Astrocyte of the spinal cord (primary cell): ENCODE measurements at regions not wholly inside any gene's neighbourhood (a gene's known extent, or its start where the extent isn't known, plus 50 kb on each side); places are given as distances from the start of the nearest gene placed in this dataset.
"Not testable (repeated sequence)": the region's sequence is repeated elsewhere in the genome, so short reads cannot be mapped to it uniquely, and the experiment has no call there.

Source experiments
- DNase-seq: peaks from one replicate; pipeline ENCODE4 v3.0.0; 2011; ENCODE audit warnings: low read depth, low spot score
- H3K4me3 ChIP-seq: 2 replicates; pipeline ENCODE4 v1.5.1; 2011; ENCODE audit warnings: low read depth, mild to moderate bottlenecking, low read length, moderate library complexity
- in situ Hi-C: cut with HindIII; loops from 2 replicates; pipeline ENCODE4 v1.10.0; 2017; ENCODE audit warnings: low sequenced_read_pairs
- TF ChIP-seq, protein P1 (sequence below): IDR thresholded peaks from 2 replicates; pipeline ENCODE4 v1.5.1; 2012; ENCODE audit warnings: low read depth, mild to moderate bottlenecking, low read length, inconsistent platforms

DNA sequence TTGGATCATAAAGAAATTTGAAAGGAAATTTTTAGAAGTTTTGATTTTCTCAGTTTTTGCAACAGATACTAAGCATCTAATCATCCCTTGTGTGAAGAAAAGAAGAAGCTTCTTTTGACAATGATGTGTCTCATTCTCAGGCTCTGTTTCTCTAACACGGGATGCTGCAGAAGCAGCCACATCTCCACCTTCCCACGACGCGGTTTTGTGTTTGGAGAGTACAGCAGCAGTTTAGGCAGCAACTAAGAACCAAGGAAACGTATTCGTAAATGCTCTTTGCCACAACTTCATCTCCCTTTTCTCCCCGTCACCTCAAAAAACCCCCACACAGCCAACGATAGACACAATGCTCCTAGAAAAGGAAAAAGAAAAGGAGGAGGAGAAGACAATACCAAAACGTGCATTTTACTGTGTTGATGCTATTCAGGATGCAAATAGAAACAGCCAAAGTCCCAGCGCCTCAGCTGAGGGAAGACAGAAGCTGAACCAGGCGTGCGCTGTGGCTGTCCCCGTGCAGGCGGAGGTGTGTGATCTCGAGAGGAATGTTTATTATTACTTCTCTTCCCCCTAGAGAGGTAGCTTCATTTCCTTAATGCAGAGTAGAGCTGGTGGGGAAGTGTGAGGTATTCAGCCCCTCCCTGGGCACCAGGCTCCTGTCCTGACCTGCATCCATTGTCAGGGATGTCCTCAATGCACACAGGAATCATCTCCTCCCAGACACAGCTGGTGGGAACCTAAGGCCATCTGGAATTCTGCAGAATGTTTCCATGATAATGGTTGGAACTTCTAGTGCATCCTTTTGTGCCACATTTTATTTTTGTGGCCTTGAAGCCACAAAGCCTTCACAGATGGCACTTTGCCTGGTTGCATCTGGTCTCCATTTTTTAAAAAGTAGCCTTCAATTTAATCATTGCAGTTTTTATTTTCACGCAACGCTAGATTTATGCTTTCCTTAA is 174.6 kb upstream of the KLF6 start:
- H3K4me3 ChIP-seq: no peak overlapping the region
- in situ Hi-C loops: no loop called here
- TF ChIP-seq, protein P1, sequence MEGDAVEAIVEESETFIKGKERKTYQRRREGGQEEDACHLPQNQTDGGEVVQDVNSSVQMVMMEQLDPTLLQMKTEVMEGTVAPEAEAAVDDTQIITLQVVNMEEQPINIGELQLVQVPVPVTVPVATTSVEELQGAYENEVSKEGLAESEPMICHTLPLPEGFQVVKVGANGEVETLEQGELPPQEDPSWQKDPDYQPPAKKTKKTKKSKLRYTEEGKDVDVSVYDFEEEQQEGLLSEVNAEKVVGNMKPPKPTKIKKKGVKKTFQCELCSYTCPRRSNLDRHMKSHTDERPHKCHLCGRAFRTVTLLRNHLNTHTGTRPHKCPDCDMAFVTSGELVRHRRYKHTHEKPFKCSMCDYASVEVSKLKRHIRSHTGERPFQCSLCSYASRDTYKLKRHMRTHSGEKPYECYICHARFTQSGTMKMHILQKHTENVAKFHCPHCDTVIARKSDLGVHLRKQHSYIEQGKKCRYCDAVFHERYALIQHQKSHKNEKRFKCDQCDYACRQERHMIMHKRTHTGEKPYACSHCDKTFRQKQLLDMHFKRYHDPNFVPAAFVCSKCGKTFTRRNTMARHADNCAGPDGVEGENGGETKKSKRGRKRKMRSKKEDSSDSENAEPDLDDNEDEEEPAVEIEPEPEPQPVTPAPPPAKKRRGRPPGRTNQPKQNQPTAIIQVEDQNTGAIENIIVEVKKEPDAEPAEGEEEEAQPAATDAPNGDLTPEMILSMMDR: no peak
- no peak for DNase-seq

DNA sequence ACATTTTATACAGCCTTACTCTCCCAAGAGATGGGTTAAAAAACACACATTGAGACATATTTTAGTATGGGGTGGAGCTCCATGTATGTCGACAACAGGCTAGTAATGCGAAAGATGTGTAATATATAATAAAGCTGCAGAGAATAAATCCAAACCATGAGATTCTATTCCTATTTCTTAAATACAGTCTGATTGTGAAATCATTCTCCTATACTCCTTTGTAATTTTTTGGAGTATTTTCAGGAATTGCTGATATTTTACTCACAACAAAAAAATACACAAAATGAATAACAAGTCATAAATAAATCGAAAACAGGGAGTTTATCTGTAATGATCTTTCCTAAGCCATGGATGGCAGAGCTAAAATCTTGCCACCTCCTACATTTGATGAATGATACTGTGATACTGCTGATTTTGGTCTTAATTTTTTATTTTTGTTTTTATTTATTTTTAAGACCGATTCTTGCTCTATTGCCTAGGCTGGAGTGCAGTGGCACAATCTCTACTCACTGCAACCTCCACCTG is 173.5 kb upstream of the KLF6 start:
- in situ Hi-C loops: no loop called here
- no peak overlapping the region for H3K4me3 ChIP-seq
- no peak for DNase-seq
- TF ChIP-seq, protein P1: no peak

- TF ChIP-seq, protein P1: no peak
- no peak overlapping the region for H3K4me3 ChIP-seq
- in situ Hi-C loops: no loop called here
- DNase-seq: no peak
Measured at GRCh38 chr10:3955955-3956617, 171.1 kb upstream of the KLF6 start.

DNA sequence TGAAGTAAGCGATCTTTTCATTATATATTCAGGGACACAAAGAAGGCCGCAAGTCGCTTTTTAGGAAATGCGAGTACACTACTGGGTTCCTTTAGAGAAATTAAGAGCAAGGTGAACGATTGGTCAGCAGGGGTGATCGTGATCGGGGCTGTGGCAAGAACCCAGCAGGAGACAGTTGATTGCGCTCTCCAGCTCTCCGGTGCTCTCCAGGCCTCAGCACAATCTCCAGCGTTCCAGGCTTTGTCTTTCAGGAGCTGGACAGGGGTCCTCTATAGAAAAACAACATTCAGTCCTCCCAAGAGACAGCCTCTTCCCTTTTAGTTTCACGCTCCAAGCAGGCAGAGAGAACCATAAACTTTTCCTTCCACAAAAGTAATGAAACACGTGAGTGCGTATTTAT is 170.5 kb upstream of the KLF6 start:
- peak; percentile 71 for DNase-seq
- TF ChIP-seq, protein P1: no peak
- in situ Hi-C loops: no loop called here
- H3K4me3 ChIP-seq: no peak overlapping the region

- DNase-seq: no peak
- H3K4me3 ChIP-seq: no peak overlapping the region
- in situ Hi-C loops: no loop called here
- TF ChIP-seq, protein P1: no peak
Measured at GRCh38 chr10:3954615-3955014, 169.6 kb upstream of the KLF6 start.

- H3K4me3 ChIP-seq, DNase-seq, in situ Hi-C loops: not testable (repeated sequence)
Measured at GRCh38 chr10:3954007-3954406, 169.0 kb upstream of the KLF6 start.

DNA sequence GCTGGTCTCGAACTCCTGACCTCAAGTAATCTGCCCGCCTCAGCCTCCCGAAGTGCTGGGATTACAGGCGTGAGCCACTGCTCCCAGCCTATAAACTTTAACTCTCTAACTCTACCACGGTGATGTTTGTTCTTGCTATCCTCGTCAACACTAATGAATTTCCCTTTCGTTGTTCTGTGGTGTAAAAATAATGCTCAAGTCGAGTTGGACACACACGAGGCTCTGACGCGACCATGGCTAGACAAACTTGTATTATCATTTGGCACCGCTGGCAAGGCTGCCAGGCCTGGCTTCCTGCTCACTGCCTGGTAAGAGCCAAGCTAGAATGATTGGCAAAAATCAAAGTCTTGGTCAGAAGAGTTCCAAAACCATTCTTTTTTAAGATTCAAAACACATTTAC is 167.0 kb upstream of the KLF6 start:
- DNase-seq: no peak
- no peak overlapping the region for H3K4me3 ChIP-seq
- TF ChIP-seq, protein P1: no peak
- in situ Hi-C loops: no loop called here
